SK-N-SH treated with all-trans-retinoic acid at 6 μM for 48 hours (cell line): ENCODE measurements at regions not wholly inside any gene's neighbourhood (a gene's known extent, or its start where the extent isn't known, plus 50 kb on each side); places are given as distances from the start of the nearest gene placed in this dataset.

Experiments used
- ISL1 ChIP-seq: fragments of 250-450 bp; sonication (Bioruptor Pico); IDR thresholded peaks from 2 replicates; pipeline ENCODE4 v2.1.2; 2022; ENCODE audit warnings: mild to moderate bottlenecking, moderate library complexity
- PATZ1 ChIP-seq: fragments of 250-450 bp; sonication (Bioruptor Pico); IDR thresholded peaks from 2 replicates; pipeline ENCODE4 v1.8.0; 2020; ENCODE audit warnings: mild to moderate bottlenecking, moderate library complexity, borderline replicate concordance
- RARB ChIP-seq: fragments of 250-450 bp; sonication (Bioruptor Pico); IDR thresholded peaks from 2 replicates; pipeline ENCODE4 v1.8.0; 2021; ENCODE audit warnings: mild to moderate bottlenecking, moderate library complexity
- SNAI2 ChIP-seq: fragments of 250-450 bp; sonication (Bioruptor Pico); IDR thresholded peaks from 2 replicates; pipeline ENCODE4 v1.5.0; 2020; ENCODE audit warnings: mild to moderate bottlenecking, moderate library complexity
- TSHZ2 ChIP-seq: fragments of 250-450 bp; sonication (Bioruptor Pico); IDR thresholded peaks from 2 replicates; pipeline ENCODE4 v1.5.0; 2020; ENCODE audit warnings: mild to moderate bottlenecking, moderate library complexity
- ZC3H10 ChIP-seq: fragments of 250-450 bp; sonication (Bioruptor Pico); IDR thresholded peaks from 2 replicates; pipeline ENCODE4 v1.5.1; 2021; ENCODE audit warnings: mild to moderate bottlenecking, moderate library complexity
- ZFP3 ChIP-seq: fragments of 250-450 bp; sonication (Bioruptor Pico); IDR thresholded peaks from 2 replicates; pipeline ENCODE4 v1.5.0; 2020; ENCODE audit warnings: mild to moderate bottlenecking, moderate library complexity
- ZNF70 ChIP-seq: fragments of 450-650 bp; formaldehyde crosslinking; IDR thresholded peaks from 2 replicates; pipeline ENCODE4 v1.5.0; 2020; ENCODE audit warnings: mild to moderate bottlenecking, moderate library complexity
- ZNF8 ChIP-seq: fragments of 450-650 bp; formaldehyde crosslinking; IDR thresholded peaks from 2 replicates; pipeline ENCODE4 v1.5.0; 2020; ENCODE audit warnings: mild to moderate bottlenecking, moderate library complexity

GRCh38 chr5:54639621-54640020 is 122.1 kb downstream of the SNX18 start:
- no peak for TF ChIP-seq ZNF8 (CRISPR knock-in tag)
- TF ChIP-seq ISL1 = no peak
- no peak for TF ChIP-seq ZC3H10 (CRISPR knock-in tag)
- TF ChIP-seq ZFP3 = no peak
- no peak for TF ChIP-seq PATZ1 (CRISPR knock-in tag)
- no peak for TF ChIP-seq ZNF70 (CRISPR knock-in tag)
- TF ChIP-seq RARB (CRISPR knock-in tag) = no peak
- TF ChIP-seq SNAI2 (CRISPR knock-in tag) = no peak
- TF ChIP-seq TSHZ2 = no peak
